HepG2 (cell line): ENCODE measurements at regions not wholly inside any gene's neighbourhood (a gene's known extent, or its start where the extent isn't known, plus 50 kb on each side); places are given as distances from the start of the nearest gene placed in this dataset.
A peak's percentile ranks its signal among the peaks of the same experiment; 100 is the strongest.

ENCODE experiments used
- BCL6 ChIP-seq: IDR thresholded peaks from 2 replicates; pipeline ENCODE4 v1.6.1; 2016; ENCODE audit warnings: missing genetic modification reagents, missing compliant biosample characterization
- GATAD1 ChIP-seq: IDR thresholded peaks from 2 replicates; pipeline ENCODE4 v1.6.1; 2016; ENCODE audit warnings: missing genetic modification reagents, missing compliant biosample characterization
- KDM4B ChIP-seq: sonication (generic); formaldehyde crosslinking; IDR thresholded peaks from 2 replicates; pipeline ENCODE4 v1.4.0; 2020; ENCODE audit warnings: missing genetic modification reagents
- KLF16 ChIP-seq, 2 experiments: sonication (generic) in 1 of 2; formaldehyde crosslinking in 1 of 2; IDR thresholded peaks; 2 replicates each; pipeline versions ENCODE4 v1.6.1 to v1.8.0; 2016 to 2023; ENCODE audit warnings: missing genetic modification reagents in 2 of 2, missing compliant biosample characterization in 1 of 2
- PCBP1 ChIP-seq: fragments of 200-400 bp; formaldehyde crosslinking; IDR thresholded peaks from 2 replicates; pipeline ENCODE4 v1.6.1; 2017; ENCODE audit warnings: mild to moderate bottlenecking, low read depth, low read length, borderline replicate concordance
- SYNCRIP ChIP-seq: fragments of 200-400 bp; formaldehyde crosslinking; IDR thresholded peaks from 2 replicates; pipeline ENCODE4 v1.6.1; 2018; ENCODE audit warnings: mild to moderate bottlenecking, low read depth, low read length; ENCODE audit not compliant: insufficient read depth
- ZMYM3 ChIP-seq: sonication (generic); formaldehyde crosslinking; IDR thresholded peaks from 2 replicates; pipeline ENCODE4 v1.5.1; 2020; ENCODE audit warnings: mild to moderate bottlenecking, missing genetic modification reagents
- ZNF598 ChIP-seq: sonication (generic); formaldehyde crosslinking; IDR thresholded peaks from 2 replicates; pipeline ENCODE4 v1.5.1; 2020; ENCODE audit warnings: mild to moderate bottlenecking, missing genetic modification reagents, borderline replicate concordance
- ZNF607 ChIP-seq: sonication (generic); formaldehyde crosslinking; IDR thresholded peaks from 2 replicates; pipeline ENCODE4 v1.5.1; 2020; ENCODE audit warnings: missing genetic modification reagents, mild to moderate bottlenecking, borderline replicate concordance
- ZNF639 ChIP-seq: conservative IDR thresholded peaks from 2 replicates; pipeline ENCODE4 v1.6.1; 2018; ENCODE audit warnings: missing genetic modification reagents
- ZNF782 ChIP-seq: sonication (generic); formaldehyde crosslinking; IDR thresholded peaks from 2 replicates; pipeline ENCODE4 v1.4.0; 2020; ENCODE audit warnings: missing genetic modification reagents, mild to moderate bottlenecking, borderline replicate concordance
- ZNF891 ChIP-seq: sonication (generic); formaldehyde crosslinking; IDR thresholded peaks from 2 replicates; pipeline ENCODE4 v1.5.0; 2020; ENCODE audit warnings: mild to moderate bottlenecking, missing genetic modification reagents
- ZSCAN30 ChIP-seq: sonication (generic); formaldehyde crosslinking; IDR thresholded peaks from 2 replicates; pipeline ENCODE4 v1.5.0; 2020; ENCODE audit warnings: mild to moderate bottlenecking, missing genetic modification reagents
- TF ChIP-seq, protein P1 (sequence below): sonication (generic); formaldehyde crosslinking; IDR thresholded peaks from 2 replicates; pipeline ENCODE4; 2020; ENCODE audit warnings: missing genetic modification reagents, mild to moderate bottlenecking, borderline replicate concordance
- TF ChIP-seq, protein P2 (sequence below): sonication (generic); formaldehyde crosslinking; IDR thresholded peaks from 2 replicates; pipeline ENCODE4 v1.4.0; 2020; ENCODE audit warnings: missing genetic modification reagents

GRCh38 chr17:27381007-27381501 is 75.2 kb upstream of the KSR1 start (continued):
- TF ChIP-seq, protein P1, sequence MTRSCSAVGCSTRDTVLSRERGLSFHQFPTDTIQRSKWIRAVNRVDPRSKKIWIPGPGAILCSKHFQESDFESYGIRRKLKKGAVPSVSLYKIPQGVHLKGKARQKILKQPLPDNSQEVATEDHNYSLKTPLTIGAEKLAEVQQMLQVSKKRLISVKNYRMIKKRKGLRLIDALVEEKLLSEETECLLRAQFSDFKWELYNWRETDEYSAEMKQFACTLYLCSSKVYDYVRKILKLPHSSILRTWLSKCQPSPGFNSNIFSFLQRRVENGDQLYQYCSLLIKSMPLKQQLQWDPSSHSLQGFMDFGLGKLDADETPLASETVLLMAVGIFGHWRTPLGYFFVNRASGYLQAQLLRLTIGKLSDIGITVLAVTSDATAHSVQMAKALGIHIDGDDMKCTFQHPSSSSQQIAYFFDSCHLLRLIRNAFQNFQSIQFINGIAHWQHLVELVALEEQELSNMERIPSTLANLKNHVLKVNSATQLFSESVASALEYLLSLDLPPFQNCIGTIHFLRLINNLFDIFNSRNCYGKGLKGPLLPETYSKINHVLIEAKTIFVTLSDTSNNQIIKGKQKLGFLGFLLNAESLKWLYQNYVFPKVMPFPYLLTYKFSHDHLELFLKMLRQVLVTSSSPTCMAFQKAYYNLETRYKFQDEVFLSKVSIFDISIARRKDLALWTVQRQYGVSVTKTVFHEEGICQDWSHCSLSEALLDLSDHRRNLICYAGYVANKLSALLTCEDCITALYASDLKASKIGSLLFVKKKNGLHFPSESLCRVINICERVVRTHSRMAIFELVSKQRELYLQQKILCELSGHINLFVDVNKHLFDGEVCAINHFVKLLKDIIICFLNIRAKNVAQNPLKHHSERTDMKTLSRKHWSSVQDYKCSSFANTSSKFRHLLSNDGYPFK: no peak; the same call in 1 of the 2 replicates
- TF ChIP-seq KDM4B (peak; percentile 66; the same call in 1 of the 2 replicates), KLF16 (CRISPR knock-in tag; IDR thresholded peaks at IDR 0.05) (peak in 1 of 2 experiments; percentile 73; a peak in 1 of 4 replicates), SYNCRIP (no peak), ZNF607 (CRISPR knock-in tag) (0 out of 2 replicates have a peak, but pooled peaks have one; percentile 36), ZNF891 (peak; percentile 55; the same call in 1 of the 2 replicates), ZNF782 (peak; percentile 67; the same call in 1 of the 2 replicates), BCL6 (CRISPR knock-in tag) (peak; percentile 30; the same call in 1 of the 2 replicates), ZNF639 (CRISPR knock-in tag) (no peak), GATAD1 (CRISPR knock-in tag) (peak; percentile 68), PCBP1 (0 out of 2 replicates have a peak, but pooled peaks have one; percentile 77), ZNF598 (CRISPR knock-in tag) (peak; percentile 41; the same call in 1 of the 2 replicates), ZSCAN30 (no peak), ZMYM3 (CRISPR knock-in tag) (peak; percentile 65)
- TF ChIP-seq, protein P2, sequence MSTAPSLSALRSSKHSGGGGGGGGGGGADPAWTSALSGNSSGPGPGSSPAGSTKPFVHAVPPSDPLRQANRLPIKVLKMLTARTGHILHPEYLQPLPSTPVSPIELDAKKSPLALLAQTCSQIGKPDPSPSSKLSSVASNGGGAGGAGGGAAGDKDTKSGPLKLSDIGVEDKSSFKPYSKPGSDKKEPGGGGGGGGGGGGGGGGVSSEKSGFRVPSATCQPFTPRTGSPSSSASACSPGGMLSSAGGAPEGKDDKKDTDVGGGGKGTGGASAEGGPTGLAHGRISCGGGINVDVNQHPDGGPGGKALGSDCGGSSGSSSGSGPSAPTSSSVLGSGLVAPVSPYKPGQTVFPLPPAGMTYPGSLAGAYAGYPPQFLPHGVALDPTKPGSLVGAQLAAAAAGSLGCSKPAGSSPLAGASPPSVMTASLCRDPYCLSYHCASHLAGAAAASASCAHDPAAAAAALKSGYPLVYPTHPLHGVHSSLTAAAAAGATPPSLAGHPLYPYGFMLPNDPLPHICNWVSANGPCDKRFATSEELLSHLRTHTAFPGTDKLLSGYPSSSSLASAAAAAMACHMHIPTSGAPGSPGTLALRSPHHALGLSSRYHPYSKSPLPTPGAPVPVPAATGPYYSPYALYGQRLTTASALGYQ (CRISPR knock-in tag): no peak
